ENCODE measurements at regions not wholly inside any gene's neighbourhood (a gene's known extent, or its start where the extent isn't known, plus 50 kb on each side); places are given as distances from the start of the nearest gene placed in this dataset.
"Not testable (repeated sequence)": the region's sequence is repeated elsewhere in the genome, so short reads cannot be mapped to it uniquely, and the experiment has no call there.

DNA sequence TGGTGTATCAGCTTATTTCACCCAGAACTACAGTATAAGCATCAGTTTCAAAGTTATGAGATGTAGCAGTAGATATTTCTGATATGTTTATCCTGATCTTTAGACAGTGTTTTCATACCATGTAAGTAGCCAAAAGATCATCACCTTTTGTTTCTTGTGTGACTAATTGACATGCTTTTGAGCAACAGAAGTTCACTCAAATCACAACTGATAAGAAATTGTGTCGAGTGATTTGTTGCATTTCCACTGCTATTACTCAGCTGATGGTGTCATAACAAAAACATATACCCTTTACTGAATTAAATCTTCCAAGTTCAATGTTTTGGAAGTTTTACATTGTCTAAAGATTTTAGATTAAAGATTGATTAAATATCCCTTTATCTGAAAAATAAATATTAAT is 324.5 kb downstream of the TUSC1 start:
- TF ChIP-seq, protein P1, sequence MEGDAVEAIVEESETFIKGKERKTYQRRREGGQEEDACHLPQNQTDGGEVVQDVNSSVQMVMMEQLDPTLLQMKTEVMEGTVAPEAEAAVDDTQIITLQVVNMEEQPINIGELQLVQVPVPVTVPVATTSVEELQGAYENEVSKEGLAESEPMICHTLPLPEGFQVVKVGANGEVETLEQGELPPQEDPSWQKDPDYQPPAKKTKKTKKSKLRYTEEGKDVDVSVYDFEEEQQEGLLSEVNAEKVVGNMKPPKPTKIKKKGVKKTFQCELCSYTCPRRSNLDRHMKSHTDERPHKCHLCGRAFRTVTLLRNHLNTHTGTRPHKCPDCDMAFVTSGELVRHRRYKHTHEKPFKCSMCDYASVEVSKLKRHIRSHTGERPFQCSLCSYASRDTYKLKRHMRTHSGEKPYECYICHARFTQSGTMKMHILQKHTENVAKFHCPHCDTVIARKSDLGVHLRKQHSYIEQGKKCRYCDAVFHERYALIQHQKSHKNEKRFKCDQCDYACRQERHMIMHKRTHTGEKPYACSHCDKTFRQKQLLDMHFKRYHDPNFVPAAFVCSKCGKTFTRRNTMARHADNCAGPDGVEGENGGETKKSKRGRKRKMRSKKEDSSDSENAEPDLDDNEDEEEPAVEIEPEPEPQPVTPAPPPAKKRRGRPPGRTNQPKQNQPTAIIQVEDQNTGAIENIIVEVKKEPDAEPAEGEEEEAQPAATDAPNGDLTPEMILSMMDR (IDR thresholded peaks at IDR 0.05): no peak
- Histone ChIP-seq H3K27ac (no peak overlapping the region), H3K36me3 (no peaks in the 10 kb centered on the region), H3K9me3 (no peaks in the 10 kb centered on the region), H3K27me3 (no peaks in the 10 kb centered on the region), H3K4me1 (no peaks in the 10 kb centered on the region), H3K4me3 (no peak overlapping the region)
- intact Hi-C loops (cut with DNase I): no loop called here
- no peak for DNase-seq (ENCODE audit: low spot score in 2 of 2)

DNA sequence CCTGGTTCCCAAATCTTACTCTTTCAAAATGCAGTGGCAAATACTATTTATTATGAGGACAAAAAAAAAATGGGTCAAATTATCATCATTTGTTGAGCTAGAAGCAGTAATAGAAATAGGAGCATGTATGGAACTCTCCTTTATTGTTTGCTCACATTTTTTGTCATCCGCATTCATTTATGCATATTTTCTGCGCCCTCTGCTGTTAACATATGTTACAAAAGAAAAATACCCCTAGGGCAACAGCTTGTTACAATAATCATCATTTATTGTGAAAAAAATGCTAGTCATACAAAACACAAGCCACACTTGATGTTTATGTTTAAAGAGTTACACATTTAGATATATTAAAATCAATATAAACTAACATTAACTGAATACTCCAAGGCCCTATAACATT is 328.2 kb downstream of the TUSC1 start:
- Histone ChIP-seq H3K27me3 (no peaks in the 10 kb centered on the region), H3K4me1 (no peaks in the 10 kb centered on the region), H3K27ac (no peak overlapping the region), H3K36me3 (no peaks in the 10 kb centered on the region), H3K4me3 (no peak overlapping the region), H3K9me3 (no peaks in the 10 kb centered on the region)
- TF ChIP-seq, protein P1 (IDR thresholded peaks at IDR 0.05): no peak
- no peak for DNase-seq (ENCODE audit: low spot score in 2 of 2)
- intact Hi-C loops (cut with DNase I): no loop called here

DNA sequence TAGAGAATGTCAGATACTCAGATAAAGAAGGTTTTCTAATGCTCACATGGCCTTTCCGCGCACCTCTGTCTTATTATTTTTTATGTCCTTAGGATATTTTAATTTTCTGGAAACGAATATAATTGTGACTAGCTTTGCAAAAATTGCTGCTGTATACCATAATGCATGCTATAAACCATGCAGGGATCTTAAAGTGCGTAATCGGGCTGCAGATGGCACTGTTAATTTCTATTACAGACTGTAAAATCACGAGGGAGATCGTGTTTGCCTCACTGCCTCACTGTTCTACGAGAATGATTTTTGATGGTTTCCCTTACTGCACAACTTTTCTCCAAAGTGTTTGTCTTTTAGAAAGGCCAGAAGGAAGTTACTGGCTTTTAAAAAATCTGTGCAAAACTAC is 356.1 kb downstream of the TUSC1 start:
- no peak overlapping the region for H3K4me3 ChIP-seq
- TF ChIP-seq, protein P1 (IDR thresholded peaks at IDR 0.05): no peak
- H3K27me3 ChIP-seq: no peaks in the 10 kb centered on the region
- no peaks in the 10 kb centered on the region for H3K9me3 ChIP-seq
- H3K27ac ChIP-seq: no peak overlapping the region
- H3K4me1 ChIP-seq: no peaks in the 10 kb centered on the region
- no peak for DNase-seq (ENCODE audit: low spot score in 2 of 2)
- H3K36me3 ChIP-seq: no peaks in the 10 kb centered on the region
- intact Hi-C loops (cut with DNase I): no loop called here

DNA sequence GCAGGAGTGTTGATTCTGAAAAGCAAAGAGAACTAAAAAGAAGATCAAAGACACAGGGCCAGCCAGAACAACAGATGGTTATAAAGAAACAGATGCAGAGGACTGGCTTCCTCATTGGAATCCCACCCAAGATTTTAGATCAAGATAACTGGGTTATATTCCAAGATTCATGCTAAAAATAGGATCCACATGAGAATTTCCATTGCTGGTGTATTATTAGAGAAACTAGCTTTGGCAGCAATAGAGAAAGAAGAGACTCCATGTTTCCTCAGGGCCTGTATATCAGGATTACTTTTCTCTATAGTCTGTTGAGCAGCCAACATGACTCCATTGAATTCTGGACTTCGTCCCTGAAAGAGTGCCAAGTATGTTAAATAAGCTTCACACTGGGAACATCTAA is 367.3 kb downstream of the TUSC1 start:
- Histone ChIP-seq H3K36me3 (no peaks in the 10 kb centered on the region), H3K27me3 (no peaks in the 10 kb centered on the region), H3K27ac (no peak overlapping the region), H3K4me3 (no peak overlapping the region), H3K9me3 (peaks cover 0 to 3% of the 10 kb centered on the region in 2 donors), H3K4me1 (no peaks in the 10 kb centered on the region)
- TF ChIP-seq, protein P1 (IDR thresholded peaks at IDR 0.05): no peak
- no peak for DNase-seq (ENCODE audit: low spot score in 2 of 2)
- intact Hi-C loops (cut with DNase I): no loop called here

DNA sequence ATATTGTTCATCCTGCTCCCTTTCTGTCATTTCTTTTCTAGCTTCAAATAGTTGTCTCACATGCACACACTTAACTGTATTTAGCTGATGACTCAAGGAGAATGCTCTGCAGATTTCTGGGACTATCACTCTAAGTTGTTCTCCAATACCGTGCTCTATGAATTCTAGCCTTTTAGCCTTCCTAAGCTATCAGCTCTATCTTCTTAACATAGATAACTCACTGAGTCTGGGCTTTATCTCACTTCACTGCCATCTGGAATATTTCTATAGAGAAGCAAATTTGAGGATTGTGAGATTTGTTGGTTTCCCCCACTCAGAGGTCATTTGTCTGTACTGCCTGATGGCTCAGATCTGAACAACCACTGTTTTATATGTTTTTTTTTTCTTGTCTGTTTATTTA is 369.7 kb downstream of the TUSC1 start:
- TF ChIP-seq, protein P1 (IDR thresholded peaks at IDR 0.05): no peak

DNA sequence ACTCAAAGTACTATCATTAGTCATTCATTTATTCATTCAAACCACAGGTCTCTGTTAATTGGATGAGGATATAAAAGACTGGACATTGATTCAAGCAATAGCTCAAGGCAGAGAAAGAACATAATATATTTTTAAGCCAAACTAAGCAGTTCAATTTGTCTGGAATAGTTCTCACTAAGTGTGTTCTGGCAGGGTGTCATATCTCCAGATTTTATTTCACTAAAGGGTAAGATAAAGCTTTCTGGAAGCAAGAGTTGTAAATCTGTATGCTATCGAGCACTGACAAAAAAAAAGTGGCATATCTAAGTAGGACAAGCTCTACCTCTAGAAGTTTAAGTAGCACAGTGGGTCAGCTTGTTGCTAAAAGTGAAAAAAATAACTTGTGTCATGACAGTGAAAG is 375.6 kb downstream of the TUSC1 start:
- H3K4me1 ChIP-seq: no peaks in the 10 kb centered on the region
- no peak overlapping the region for H3K27ac ChIP-seq
- H3K27me3 ChIP-seq: no peaks in the 10 kb centered on the region
- H3K36me3 ChIP-seq: no peaks in the 10 kb centered on the region
- H3K9me3 ChIP-seq: no peaks in the 10 kb centered on the region
- intact Hi-C loops (cut with DNase I): no loop called here
- no peak for DNase-seq (ENCODE audit: low spot score in 2 of 2)
- TF ChIP-seq, protein P1 (IDR thresholded peaks at IDR 0.05): no peak
- no peak overlapping the region for H3K4me3 ChIP-seq

More for the DNA sequence above, 369.7 kb downstream of the TUSC1 start:
- intact Hi-C loops (cut with DNase I): no loop called here
- no peaks in the 10 kb centered on the region for H3K4me1 ChIP-seq
- no peak overlapping the region for H3K4me3 ChIP-seq
- H3K27ac ChIP-seq: no peak overlapping the region
- no peaks in the 10 kb centered on the region for H3K36me3 ChIP-seq
- DNase-seq (ENCODE audit: low spot score in 2 of 2): no peak
- no peaks in the 10 kb centered on the region for H3K27me3 ChIP-seq
- peaks cover 0 to 3% of the 10 kb centered on the region in 2 donors for H3K9me3 ChIP-seq

DNA sequence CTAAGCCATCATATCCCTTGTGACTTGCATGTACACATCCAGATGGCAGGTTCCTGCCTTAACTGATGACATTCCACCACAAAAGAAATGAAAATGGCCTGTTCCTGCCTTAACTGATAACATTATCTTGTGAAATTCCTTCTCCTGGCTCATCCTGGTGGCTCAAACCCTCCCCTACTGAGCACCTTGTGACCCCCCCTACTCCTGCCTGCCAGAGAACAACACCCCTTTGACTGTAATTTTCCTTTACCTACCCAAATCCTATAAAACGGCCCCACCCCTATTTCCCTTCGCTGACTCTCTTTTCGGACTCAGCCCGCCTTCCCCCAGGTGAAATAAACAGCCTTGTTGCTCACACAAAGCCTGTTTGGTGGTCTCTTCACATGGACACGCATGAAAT is 390.0 kb downstream of the TUSC1 start:
- intact Hi-C loops (cut with DNase I); DNase-seq (ENCODE audit: low spot score in 2 of 2): not testable (repeated sequence)

More for the DNA sequence above, 390.0 kb downstream of the TUSC1 start:
- not testable (repeated sequence) for H3K36me3 ChIP-seq, H3K27me3 ChIP-seq, H3K27ac ChIP-seq, H3K4me3 ChIP-seq, H3K4me1 ChIP-seq, H3K9me3 ChIP-seq

All from ascending aorta (tissue), 2 donors.